NCI-H1436 (cell line): ENCODE measurements at regions not wholly inside any gene's neighbourhood (a gene's known extent, or its start where the extent isn't known, plus 50 kb on each side); places are given as distances from the start of the nearest gene placed in this dataset.
"Not testable (repeated sequence)": the region's sequence is repeated elsewhere in the genome, so short reads cannot be mapped to it uniquely, and the experiment has no call there.

ENCODE experiments used
- DNase-seq: peaks from one replicate; lab custom pipeline; 2025; lab: John Stamatoyannopoulos, UW

GRCh38 chrX:65825226-65825625 is 157.8 kb downstream of the MSN start:
- not testable (repeated sequence) for DNase-seq

- DNase-seq, result no peak
Measured at GRCh38 chrX:65821721-65822496, 154.5 kb downstream of the MSN start.

- not testable (repeated sequence) for DNase-seq
Measured at GRCh38 chrX:65819983-65820382, 152.5 kb downstream of the MSN start.

GRCh38 chrX:65813245-65813644 is 145.8 kb downstream of the MSN start:
- no peak for DNase-seq

GRCh38 chrX:65811558-65812228 is 144.2 kb downstream of the MSN start:
- no peak for DNase-seq
